ENCODE measurements at regions not wholly inside any gene's neighbourhood (a gene's known extent, or its start where the extent isn't known, plus 50 kb on each side); places are given as distances from the start of the nearest gene placed in this dataset.

DNA sequence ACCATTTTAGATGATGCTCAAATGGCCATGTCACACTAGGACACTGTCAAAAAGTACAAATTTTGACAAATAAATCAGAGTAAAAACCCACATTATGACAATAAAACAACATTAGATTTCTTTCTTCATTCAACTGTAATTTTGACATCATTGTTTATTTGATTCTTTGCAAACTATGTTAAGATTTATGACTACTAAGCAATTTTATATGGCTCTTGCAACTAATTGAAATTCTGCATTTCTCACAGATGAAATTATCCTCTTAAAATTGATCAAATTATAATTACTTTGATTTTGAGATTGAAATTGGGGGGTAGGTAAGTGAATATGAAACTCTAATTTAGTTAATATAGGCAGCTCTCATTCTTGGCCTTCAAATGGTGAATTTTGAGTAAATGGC is 59.8 kb downstream of the ATOH1 start:
- DNase-seq (ENCODE audit: low read depth): no peak
- no peak for TF ChIP-seq CTCF (IDR thresholded peaks at IDR 0.05; ENCODE audit: low read depth, low read length, missing control alignments)
- no peak overlapping the region for H3K4me3 ChIP-seq (ENCODE audit: low read depth, low read length)

GRCh38 chr4:93888768-93889167 is 60.2 kb downstream of the ATOH1 start:
- no peak overlapping the region for H3K4me3 ChIP-seq (ENCODE audit: low read depth, low read length)
- DNase-seq (ENCODE audit: low read depth): no peak
- no peak for TF ChIP-seq CTCF (IDR thresholded peaks at IDR 0.05; ENCODE audit: low read depth, low read length, missing control alignments)

DNA sequence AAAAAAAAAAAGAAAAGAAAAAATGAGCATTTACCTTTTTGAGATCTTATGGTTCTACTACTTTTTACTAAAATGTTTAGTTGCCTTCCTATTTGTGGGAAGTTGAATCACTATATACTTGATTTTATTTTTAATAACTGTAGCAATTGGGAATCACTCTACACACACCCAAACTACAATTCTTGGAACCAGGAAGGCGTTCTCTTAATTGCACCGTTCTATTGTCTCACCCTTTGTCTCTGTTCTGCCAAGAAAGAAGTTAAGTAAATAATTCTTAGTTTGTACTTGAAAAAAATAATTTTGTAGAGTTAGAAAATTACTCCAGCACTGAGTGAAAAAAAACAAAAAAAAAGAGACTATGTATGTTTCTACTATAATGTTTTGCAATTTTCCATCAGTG is 62.7 kb downstream of the ATOH1 start:
- H3K4me3 ChIP-seq (ENCODE audit: low read depth, low read length): no peak overlapping the region
- DNase-seq (ENCODE audit: low read depth): no peak
- no peak for TF ChIP-seq CTCF (IDR thresholded peaks at IDR 0.05; ENCODE audit: low read depth, low read length, missing control alignments)

DNA sequence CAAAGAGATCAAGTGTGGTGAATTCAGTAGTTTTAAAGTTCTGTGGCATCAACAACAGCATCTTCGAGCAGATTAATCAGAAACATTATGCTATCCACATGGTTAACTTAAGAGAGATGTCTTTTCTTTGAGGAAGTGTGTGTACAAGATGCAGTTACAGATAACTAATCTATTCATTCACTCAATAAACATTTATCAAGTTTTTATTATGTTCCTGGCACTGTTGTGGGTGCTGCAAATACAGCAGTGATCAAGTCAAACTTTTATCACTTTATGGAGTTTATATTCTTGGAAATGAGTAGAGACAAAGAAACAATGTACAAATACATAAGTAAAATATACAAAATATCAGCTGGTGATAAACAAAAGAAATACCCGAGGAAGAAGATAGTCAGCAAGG is 66.4 kb downstream of the ATOH1 start:
- DNase-seq (ENCODE audit: low read depth): no peak
- no peak for TF ChIP-seq CTCF (IDR thresholded peaks at IDR 0.05; ENCODE audit: low read depth, low read length, missing control alignments)

DNA sequence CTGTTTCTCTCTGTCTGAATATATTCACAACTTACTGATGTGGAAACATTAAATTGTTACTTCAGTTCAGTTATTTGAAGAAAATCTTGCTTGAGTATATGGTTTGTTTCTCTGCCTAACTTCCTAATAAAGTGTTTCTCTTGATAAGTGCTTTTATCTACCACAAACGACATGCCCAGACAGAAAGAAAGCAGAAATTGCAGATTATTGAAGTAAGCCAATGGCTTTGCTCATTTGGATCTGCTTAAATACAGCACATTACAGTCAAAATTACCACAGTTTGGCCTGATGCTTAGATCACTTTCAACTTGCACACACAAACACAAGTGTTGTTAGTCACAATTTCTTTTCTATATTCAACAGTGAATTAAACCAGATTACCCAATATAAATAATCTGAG is 68.0 kb downstream of the ATOH1 start:
- no peak for DNase-seq (ENCODE audit: low read depth)
- no peak for TF ChIP-seq CTCF (IDR thresholded peaks at IDR 0.05; ENCODE audit: low read depth, low read length, missing control alignments)
- H3K4me3 ChIP-seq (ENCODE audit: low read depth, low read length): no peak overlapping the region

More for the DNA sequence above, 66.4 kb downstream of the ATOH1 start:
- H3K4me3 ChIP-seq (ENCODE audit: low read depth, low read length): no peak overlapping the region

DNA sequence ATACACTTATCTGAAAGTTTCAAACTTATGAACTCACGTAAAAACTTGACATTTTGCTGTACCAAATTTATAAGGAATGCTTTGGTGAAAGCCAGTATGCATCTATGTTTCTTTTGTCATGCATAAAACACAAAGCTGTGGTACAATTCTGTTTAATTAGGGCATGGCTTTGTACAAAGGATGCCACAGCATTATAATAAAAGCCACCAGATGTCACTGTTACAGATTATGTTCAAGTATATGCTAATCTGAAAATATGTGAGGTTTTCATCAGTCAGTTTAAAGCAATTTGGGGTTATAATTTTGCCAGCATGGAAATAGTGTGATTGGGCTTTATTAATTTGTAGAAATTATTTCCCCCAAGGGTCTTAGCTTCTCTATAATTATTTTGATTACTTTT is 69.0 kb downstream of the ATOH1 start:
- DNase-seq (ENCODE audit: low read depth): no peak
- TF ChIP-seq CTCF (IDR thresholded peaks at IDR 0.05; ENCODE audit: low read depth, low read length, missing control alignments): peak; percentile 15
- no peak overlapping the region for H3K4me3 ChIP-seq (ENCODE audit: low read depth, low read length)

GRCh38 chr4:93908778-93909177 is 80.2 kb downstream of the ATOH1 start:
- H3K4me3 ChIP-seq (ENCODE audit: low read depth, low read length): no peak overlapping the region
- TF ChIP-seq CTCF (IDR thresholded peaks at IDR 0.05; ENCODE audit: low read depth, low read length, missing control alignments): no peak
- no peak for DNase-seq (ENCODE audit: low read depth)

Measured in GM12864 (cell line).